SK-N-SH (cell line): ENCODE measurements at regions not wholly inside any gene's neighbourhood (a gene's known extent, or its start where the extent isn't known, plus 50 kb on each side); places are given as distances from the start of the nearest gene placed in this dataset.
"Not testable (repeated sequence)": the region's sequence is repeated elsewhere in the genome, so short reads cannot be mapped to it uniquely, and the experiment has no call there.

Source experiments
- EZH2phosphoT487 ChIP-seq: fragments of 200-600 bp; sonication (generic); IDR thresholded peaks from 2 replicates; pipeline ENCODE4 v1.6.1; 2017; ENCODE audit warnings: low read depth, mixed run types, mild to moderate bottlenecking, antibody characterized with exemption, moderate library complexity, borderline replicate concordance
- RAD21 ChIP-seq: IDR thresholded peaks from 2 replicates; pipeline ENCODE4 v1.6.1; 2012; ENCODE audit warnings: mild to moderate bottlenecking, low read length
- TF ChIP-seq, protein P1 (sequence below): fragments of 200-600 bp; sonication (generic); IDR thresholded peaks from 2 replicates; pipeline ENCODE4 v1.6.1; 2017; ENCODE audit warnings: antibody characterized with exemption, mild to moderate bottlenecking, moderate library complexity

DNA sequence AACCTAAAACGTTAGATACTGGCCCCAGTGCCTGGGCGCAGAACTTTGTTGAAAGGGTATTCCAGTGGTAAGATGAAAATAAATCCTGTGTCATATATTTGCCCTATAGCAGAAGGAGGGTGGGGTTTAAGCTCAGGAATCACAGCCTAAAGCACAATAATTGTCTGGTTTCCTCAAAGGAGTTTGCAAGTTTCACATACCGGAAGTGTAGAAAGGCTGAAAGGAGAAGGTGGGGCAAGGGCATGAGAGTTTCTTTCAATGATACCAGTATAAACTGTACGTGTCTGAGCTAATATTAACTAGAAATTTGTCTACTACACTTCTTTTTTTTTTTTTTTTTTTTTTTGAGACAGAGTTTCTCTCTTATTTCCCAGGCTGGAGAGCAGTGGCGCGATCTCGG is 147.9 kb upstream of the WWC1 start:
- TF ChIP-seq, protein P1, sequence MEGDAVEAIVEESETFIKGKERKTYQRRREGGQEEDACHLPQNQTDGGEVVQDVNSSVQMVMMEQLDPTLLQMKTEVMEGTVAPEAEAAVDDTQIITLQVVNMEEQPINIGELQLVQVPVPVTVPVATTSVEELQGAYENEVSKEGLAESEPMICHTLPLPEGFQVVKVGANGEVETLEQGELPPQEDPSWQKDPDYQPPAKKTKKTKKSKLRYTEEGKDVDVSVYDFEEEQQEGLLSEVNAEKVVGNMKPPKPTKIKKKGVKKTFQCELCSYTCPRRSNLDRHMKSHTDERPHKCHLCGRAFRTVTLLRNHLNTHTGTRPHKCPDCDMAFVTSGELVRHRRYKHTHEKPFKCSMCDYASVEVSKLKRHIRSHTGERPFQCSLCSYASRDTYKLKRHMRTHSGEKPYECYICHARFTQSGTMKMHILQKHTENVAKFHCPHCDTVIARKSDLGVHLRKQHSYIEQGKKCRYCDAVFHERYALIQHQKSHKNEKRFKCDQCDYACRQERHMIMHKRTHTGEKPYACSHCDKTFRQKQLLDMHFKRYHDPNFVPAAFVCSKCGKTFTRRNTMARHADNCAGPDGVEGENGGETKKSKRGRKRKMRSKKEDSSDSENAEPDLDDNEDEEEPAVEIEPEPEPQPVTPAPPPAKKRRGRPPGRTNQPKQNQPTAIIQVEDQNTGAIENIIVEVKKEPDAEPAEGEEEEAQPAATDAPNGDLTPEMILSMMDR, result not testable (repeated sequence)
- not testable (repeated sequence) for TF ChIP-seq RAD21, EZH2phosphoT487
